GM18502 (cell line): ENCODE measurements at regions not wholly inside any gene's neighbourhood (a gene's known extent, or its start where the extent isn't known, plus 50 kb on each side); places are given as distances from the start of the nearest gene placed in this dataset.

ENCODE experiments used
- ATAC-seq: cut with Tn5 transposase; IDR thresholded peaks from one replicate; pipeline ENCODE4 v1.9.1; 2021; ENCODE audit warnings: mild to moderate bottlenecking; ENCODE audit not compliant: unreplicated experiment, poor library complexity

- no peak for ATAC-seq
These were observed 95.7 kb upstream of the AKT3 start for GRCh38 chr1:243945727-243946126.

GRCh38 chr1:243944429-243945160, 94.6 kb upstream of the AKT3 start:
- ATAC-seq: no peak

DNA sequence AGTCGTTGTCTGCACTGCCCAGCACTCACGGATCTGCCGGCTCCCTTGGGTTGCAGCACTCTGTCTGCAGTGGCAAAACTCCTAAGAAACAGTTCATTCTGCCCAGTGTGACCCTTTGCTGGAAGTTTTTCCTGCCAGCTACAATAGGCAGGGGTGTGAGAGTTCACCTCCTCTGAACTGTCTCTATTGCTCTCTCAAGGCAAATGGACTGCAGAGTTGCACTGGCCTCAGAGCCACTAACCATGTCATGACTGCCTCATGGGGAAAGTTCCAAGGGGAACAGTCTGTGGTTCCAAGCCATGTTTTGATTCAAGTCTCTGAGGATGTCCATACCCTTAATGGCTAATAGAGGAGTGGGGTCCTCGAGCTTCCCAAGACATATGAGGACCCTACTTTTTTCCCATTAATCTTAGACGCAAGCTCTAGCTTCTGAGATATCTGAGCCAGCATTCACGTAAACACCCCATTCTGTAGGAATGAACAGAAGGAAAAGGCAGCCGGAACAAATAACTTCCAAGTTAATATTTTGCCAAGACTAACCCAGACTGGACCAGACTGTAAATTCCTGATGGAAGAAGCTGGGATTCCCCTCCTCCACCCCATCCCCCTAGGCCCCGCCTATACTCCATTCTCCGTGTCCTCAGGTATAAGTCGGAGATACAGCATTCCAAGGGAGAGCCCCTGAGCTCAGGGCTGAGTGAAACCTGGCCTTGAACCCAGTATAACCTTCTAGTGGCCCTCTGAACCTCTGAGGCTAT, 93.8 kb upstream of the AKT3 start:
- no peak for ATAC-seq

DNA sequence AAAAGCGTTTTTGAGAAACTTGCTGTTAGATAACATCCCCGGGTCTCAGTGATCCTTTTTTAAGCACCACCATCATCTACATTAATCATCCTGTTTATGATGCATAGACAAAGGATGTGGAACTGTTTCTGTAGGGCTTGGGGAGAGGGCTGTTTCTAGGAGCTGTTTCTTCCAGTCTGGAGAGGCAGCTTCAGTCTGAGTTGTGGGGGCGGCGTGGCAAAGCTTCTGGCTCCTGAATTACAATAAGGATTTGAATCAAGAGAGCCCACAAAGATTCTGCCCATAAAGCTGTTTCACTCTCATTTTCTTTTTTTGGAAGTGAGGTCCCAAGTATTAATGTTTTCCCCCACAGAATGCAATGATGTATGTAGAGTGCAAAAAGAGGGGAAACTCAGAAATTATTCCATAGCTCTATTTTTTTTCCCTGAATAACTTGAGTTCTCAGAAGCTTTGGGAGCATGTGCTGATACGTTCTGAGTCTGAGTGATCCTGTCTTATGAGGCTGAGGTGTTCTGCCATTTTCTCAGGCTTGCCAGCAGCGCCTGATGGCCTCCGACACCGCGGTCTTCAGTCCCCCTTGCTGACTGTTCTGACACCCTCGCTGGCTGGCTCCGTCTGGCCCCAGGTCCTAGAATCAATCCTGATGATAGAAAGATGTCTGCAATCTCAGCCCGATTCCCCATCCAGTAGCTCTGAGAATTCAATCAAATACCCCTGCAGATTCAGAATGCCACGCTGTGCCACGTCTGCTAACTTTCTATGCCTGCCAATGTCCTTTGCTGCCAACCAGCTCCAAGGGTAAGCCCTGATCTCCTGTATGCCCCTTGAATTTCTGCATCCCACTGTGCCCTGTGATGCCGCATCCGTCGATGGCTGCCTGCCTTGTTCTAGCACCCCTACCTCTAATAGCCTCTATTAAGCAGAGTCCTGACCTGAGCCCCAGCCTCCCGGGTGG, 92.4 kb upstream of the AKT3 start:
- ATAC-seq: no peak

GRCh38 chr1:243940451-243940850, 90.4 kb upstream of the AKT3 start:
- ATAC-seq: no peak

- ATAC-seq: no peak
These were observed 89.3 kb upstream of the AKT3 start for GRCh38 chr1:243939167-243939848.

DNA sequence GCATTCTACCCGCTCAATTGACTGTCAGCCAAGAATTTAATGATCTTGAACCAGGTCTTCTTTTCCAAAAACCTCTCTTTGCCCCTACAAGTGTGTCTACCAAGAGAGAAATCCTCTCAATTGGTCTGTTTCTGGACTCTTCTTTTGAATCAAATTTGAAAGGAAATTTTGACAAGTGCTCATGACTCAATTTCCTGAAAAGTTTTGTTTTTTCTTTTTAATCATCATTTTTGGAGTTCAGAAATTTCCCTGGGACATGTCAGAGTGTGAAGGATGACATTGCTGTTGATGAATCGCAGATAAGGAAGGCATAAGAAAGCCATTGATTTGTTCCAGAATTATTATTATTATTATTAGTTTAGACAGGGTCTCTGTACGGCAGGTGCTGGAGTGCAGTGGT, 88.2 kb upstream of the AKT3 start:
- no peak for ATAC-seq

- ATAC-seq: no peak
These were observed 83.5 kb upstream of the AKT3 start for GRCh38 chr1:243933495-243933894.

GRCh38 chr1:243931957-243932356, 81.9 kb upstream of the AKT3 start:
- no peak for ATAC-seq

DNA sequence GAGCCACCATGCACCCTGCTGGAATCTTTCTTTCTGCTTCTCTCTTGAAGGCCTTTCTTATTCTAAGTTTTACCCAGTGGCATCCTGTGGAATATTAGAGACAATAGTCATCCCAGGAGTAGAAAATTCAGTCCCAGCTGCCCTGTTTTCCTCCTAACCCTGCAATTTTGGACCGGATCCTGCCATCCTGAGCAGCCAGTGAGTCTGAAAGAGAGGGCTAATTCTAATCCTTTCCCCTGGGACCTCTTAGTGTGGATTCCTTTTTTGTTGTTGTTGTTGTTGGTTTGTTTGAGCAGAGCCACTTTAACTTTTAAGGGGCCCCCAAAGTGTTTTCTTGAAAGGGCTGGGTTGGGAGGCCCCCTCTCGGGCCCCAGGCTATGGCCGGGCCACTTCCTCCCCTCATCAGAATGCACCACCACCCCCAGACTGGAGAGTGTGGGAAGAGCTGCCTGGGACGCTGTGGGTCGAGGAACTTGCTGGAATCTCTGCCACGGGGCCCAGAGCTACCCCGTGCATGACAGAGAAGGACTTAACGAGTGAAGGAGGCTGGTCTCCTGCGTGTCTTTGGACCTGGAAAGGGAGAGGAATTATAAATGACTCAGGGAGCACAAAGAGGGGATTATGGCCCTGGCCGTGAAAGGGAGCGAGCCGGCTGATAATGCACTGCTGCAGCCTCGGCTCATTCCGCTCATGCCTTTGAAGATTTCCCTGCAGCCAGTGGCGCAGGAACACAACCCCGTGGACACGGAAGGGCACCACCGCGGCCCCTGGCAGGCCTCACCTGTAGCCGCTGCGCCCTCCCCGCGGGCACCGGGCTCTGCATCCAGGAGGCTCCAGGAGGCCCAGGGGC, 81.0 kb upstream of the AKT3 start:
- no peak for ATAC-seq

DNA sequence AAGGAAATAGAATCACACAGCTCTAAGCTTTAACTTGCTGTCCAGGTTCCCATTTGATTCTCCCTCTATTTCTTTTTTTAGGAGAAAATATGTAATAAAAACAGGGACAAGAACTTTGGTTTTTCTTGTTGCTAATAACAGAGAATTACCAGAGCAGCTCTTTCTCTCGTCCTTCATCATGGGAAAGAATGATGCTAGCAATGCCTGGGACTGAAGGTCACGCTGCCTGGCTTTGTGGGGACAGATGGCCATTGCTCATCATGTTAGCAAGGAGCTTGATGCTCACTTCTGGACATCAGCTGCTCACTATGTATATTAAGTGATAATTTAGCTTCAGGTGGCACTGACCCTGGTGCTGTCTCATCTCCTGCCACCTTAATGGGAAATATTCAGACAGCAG, 77.3 kb upstream of the AKT3 start:
- no peak for ATAC-seq

DNA sequence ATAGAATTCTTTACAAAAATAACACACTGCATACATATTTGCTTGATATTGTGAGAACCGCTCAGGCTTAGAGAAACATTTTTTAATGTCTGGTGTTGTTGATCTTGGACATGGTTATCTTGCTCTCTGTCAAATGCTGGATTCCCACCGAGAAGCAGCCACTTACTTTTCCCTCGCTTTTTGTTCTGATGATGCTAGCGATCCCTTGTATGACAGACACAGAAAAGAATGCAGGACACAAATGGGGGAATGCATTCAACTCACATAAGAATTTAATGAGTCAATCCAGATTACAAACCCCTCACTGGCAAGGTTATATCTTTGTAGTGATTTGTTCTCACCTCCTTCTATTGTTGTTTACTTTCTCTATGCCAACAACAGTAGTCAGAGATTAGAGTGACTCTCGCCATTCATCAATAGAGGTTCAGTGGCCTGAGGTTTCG, 76.8 kb upstream of the AKT3 start:
- ATAC-seq: no peak

GRCh38 chr1:243926299-243926698, 76.3 kb upstream of the AKT3 start:
- ATAC-seq: no peak

DNA sequence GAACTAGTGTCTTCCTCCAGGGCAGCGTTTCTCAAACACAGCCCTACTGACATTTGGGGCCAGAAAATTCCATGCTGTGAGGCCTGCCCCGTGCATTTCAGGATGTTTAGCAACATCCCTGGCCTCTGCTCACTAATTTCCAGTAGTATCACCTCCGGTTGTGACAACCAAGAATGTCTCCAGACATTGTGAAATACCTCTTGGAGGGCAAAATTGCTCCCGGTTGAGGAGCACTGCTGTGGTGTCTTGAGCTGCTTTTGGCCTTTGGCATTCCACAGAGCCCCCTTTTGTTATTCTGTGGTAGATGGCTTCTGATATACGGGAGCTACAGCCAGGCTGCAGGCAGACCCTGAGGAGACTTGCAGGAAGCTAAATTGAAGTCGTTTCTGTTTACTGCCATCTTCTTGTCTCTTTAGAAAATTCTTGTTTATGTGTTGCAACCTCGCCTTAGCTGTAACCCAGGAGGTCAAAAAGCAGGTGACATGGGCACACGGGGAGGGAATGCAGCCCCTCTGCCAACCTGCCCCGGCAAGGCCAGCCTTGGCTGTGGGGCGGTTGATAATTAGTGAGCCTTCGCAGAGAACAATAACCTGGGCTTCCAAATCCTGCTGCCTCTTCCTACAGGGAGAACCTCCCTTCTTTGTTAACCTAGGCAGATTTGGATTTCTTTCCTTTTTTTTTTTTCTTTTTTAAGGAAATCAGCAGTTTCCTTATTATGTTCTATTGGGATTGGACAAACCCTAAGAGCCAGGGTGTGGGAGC, 74.7 kb upstream of the AKT3 start:
- no peak for ATAC-seq

- no peak for ATAC-seq
These were observed 74.1 kb upstream of the AKT3 start for GRCh38 chr1:243924188-243924587.

DNA sequence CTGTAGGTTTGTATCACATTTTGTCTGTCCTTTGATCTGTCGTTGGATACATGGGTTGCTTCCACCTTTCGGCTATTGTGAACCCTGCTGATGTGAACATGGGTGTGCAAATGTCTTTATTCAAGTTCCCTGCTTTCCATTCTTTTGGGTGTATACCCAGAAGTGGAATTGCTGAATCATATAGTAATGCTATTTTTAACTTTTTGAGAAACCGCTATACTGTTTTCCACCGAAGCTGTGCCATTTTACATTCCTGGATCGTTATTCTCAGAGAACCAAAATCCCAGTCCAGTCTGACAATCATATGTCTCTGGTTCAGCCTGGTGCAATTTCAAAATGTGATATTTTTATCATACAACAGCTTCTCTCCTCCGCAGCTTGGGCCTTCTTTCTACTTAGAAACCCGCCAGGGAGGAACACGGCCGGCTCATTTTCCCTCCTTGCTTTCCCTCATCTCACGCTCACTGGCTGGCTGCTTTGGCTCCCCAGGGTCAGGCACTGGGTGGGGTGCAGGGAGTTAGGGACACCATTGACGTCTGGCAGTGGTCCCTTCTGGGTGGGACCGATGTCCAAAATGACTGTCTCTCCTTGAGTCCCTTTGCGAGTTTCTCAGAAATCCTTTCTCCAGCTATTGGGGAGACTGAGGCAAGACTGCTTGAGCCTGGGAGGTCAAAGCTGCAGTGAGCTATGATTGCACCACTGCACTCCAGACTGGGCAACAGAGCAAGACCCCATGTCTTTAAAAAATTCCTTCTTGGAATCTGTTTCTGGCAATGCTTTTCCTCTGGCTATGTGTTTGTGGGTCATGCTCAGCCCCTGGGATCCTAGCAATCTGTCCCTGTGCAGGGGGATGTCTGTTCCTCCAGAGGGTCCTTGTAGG, 73.5 kb upstream of the AKT3 start:
- ATAC-seq: no peak

- ATAC-seq: no peak
These were observed 71.1 kb upstream of the AKT3 start for GRCh38 chr1:243921111-243921510.
